ENCODE measurements at regions not wholly inside any gene's neighbourhood (a gene's known extent, or its start where the extent isn't known, plus 50 kb on each side); places are given as distances from the start of the nearest gene placed in this dataset.

- no peak for DNase-seq (ENCODE audit: low read depth)
Observed at GRCh38 chr5:124692950-124693349, 53.5 kb downstream of the ZNF608 start.

GRCh38 chr5:124692324-124692723, 54.1 kb downstream of the ZNF608 start:
- no peak for DNase-seq (ENCODE audit: low read depth)

- DNase-seq (ENCODE audit: low read depth) = no peak
Observed at GRCh38 chr5:124689653-124690052, 56.8 kb downstream of the ZNF608 start.

GRCh38 chr5:124686239-124687004, 60.0 kb downstream of the ZNF608 start:
- DNase-seq (ENCODE audit: low read depth) = no peak

GRCh38 chr5:124685404-124685930, 61.0 kb downstream of the ZNF608 start:
- DNase-seq (ENCODE audit: low read depth) = no peak

GRCh38 chr5:124683917-124684555, 62.4 kb downstream of the ZNF608 start:
- DNase-seq (ENCODE audit: low read depth) = no peak

GRCh38 chr5:124679578-124680199, 66.8 kb downstream of the ZNF608 start:
- DNase-seq (ENCODE audit: low read depth) = no peak

- DNase-seq (ENCODE audit: low read depth) = no peak
Observed at GRCh38 chr5:124678922-124679519, 67.4 kb downstream of the ZNF608 start.

- no peak for DNase-seq (ENCODE audit: low read depth)
Observed at GRCh38 chr5:124678468-124678867, 68.0 kb downstream of the ZNF608 start.

GRCh38 chr5:124677374-124678351, 68.8 kb downstream of the ZNF608 start:
- DNase-seq (ENCODE audit: low read depth) = no peak

GRCh38 chr5:124675931-124676846, 70.2 kb downstream of the ZNF608 start:
- no peak for DNase-seq (ENCODE audit: low read depth)

GRCh38 chr5:124671193-124671592, 75.2 kb downstream of the ZNF608 start:
- no peak for DNase-seq (ENCODE audit: low read depth)

GRCh38 chr5:124670722-124671184, 75.7 kb downstream of the ZNF608 start:
- DNase-seq (ENCODE audit: low read depth) = no peak

GRCh38 chr5:124669956-124670721, 76.3 kb downstream of the ZNF608 start:
- DNase-seq (ENCODE audit: low read depth) = no peak

- DNase-seq (ENCODE audit: low read depth) = no peak
Observed at GRCh38 chr5:124669300-124669648, 77.2 kb downstream of the ZNF608 start.

- no peak for DNase-seq (ENCODE audit: low read depth)
Observed at GRCh38 chr5:124668353-124669299, 77.8 kb downstream of the ZNF608 start.

GRCh38 chr5:124665625-124666024, 80.8 kb downstream of the ZNF608 start:
- no peak for DNase-seq (ENCODE audit: low read depth)

GRCh38 chr5:124665035-124665434, 81.4 kb downstream of the ZNF608 start:
- no peak for DNase-seq (ENCODE audit: low read depth)

All from CMK (cell line).